ENCODE measurements at regions not wholly inside any gene's neighbourhood (a gene's known extent, or its start where the extent isn't known, plus 50 kb on each side); places are given as distances from the start of the nearest gene placed in this dataset.

GRCh38 chr18:34493566-34494358, 216.3 kb upstream of the DTNA start:
- TF ChIP-seq SUZ12 (IDR thresholded peaks at IDR 0.05; ENCODE audit: extremely low read depth, insufficient read depth, insufficient read length) (no peak), ZNF274 (IDR thresholded peaks at IDR 0.05; ENCODE audit: low read depth, low read length) (no peak)
